HEK293T (cell line): ENCODE measurements at regions not wholly inside any gene's neighbourhood (a gene's known extent, or its start where the extent isn't known, plus 50 kb on each side); places are given as distances from the start of the nearest gene placed in this dataset.

Experiments
- CTCF ChIA-PET: fragments of 350-600 bp; formaldehyde crosslinking; extraction: SDS; loops from one replicate; lab custom pipeline; 2021; ENCODE audit warnings: antibody characterized with exemption, inconsistent platforms; lab: Yijun Ruan, JAX
- POLR2A ChIA-PET: fragments of 350-600 bp; formaldehyde crosslinking; extraction: SDS; loops from one replicate; lab custom pipeline; 2020; ENCODE audit warnings: antibody characterized with exemption, inconsistent platforms; lab: Yijun Ruan, JAX
- DNase-seq: peaks from one replicate; pipeline ENCODE4 v3.0.0; 2012; ENCODE audit warnings: mixed read lengths; ENCODE audit errors: extremely low spot score
- ARNT ChIP-seq: fragments of 450-650 bp; IDR thresholded peaks from 2 replicates; pipeline ENCODE4 v1.6.1; 2017; ENCODE audit warnings: mild to moderate bottlenecking
- BHLHE40 ChIP-seq: fragments of 450-650 bp; IDR thresholded peaks from 2 replicates; pipeline ENCODE4 v1.6.1; 2016; ENCODE audit warnings: mild to moderate bottlenecking, moderate library complexity, borderline replicate concordance
- CTBP1 ChIP-seq: fragments of 450-650 bp; IDR thresholded peaks from 2 replicates; pipeline ENCODE4 v1.6.1; 2016; ENCODE audit warnings: borderline replicate concordance
- ELF4 ChIP-seq: fragments of 450-650 bp; IDR thresholded peaks from 2 replicates; pipeline ENCODE4 v1.6.1; 2017; ENCODE audit warnings: antibody characterized with exemption
- FOXA1 ChIP-seq: fragments of 450-650 bp; IDR thresholded peaks from 2 replicates; pipeline ENCODE4 v1.6.1; 2016; ENCODE audit warnings: mild to moderate bottlenecking
- FOXK2 ChIP-seq: fragments of 450-650 bp; IDR thresholded peaks from 2 replicates; pipeline ENCODE4 v1.6.1; 2016; ENCODE audit warnings: mild to moderate bottlenecking
- FOXM1 ChIP-seq: fragments of 450-650 bp; IDR thresholded peaks from 2 replicates; pipeline ENCODE4 v1.6.1; 2017; ENCODE audit warnings: mild to moderate bottlenecking, borderline replicate concordance
- HDGF ChIP-seq: fragments of 450-650 bp; IDR thresholded peaks from 2 replicates; pipeline ENCODE4 v1.6.1; 2017; ENCODE audit warnings: antibody characterized with exemption, borderline replicate concordance
- L3MBTL2 ChIP-seq: fragments of 450-650 bp; conservative IDR thresholded peaks from 2 replicates; pipeline ENCODE4 v1.6.1; 2016; ENCODE audit warnings: mild to moderate bottlenecking
- LEF1 ChIP-seq: fragments of 450-650 bp; IDR thresholded peaks from 2 replicates; pipeline ENCODE4 v1.6.1; 2017; ENCODE audit warnings: mild to moderate bottlenecking, borderline replicate concordance
- NFRKB ChIP-seq: fragments of 450-650 bp; IDR thresholded peaks from 2 replicates; pipeline ENCODE4 v1.6.1; 2016; ENCODE audit warnings: mild to moderate bottlenecking, moderate library complexity
- SP1 ChIP-seq: fragments of 450-650 bp; IDR thresholded peaks from 2 replicates; pipeline ENCODE4 v1.6.1; 2017
- SUZ12 ChIP-seq: fragments of 450-650 bp; IDR thresholded peaks from 2 replicates; pipeline ENCODE4 v1.6.1; 2016; ENCODE audit warnings: mild to moderate bottlenecking
- TARDBP ChIP-seq: fragments of 450-650 bp; IDR thresholded peaks from 2 replicates; pipeline ENCODE4 v1.6.1; 2016
- ZNF384 ChIP-seq: fragments of 450-650 bp; IDR thresholded peaks from 2 replicates; pipeline ENCODE4 v1.6.1; 2016
- TF ChIP-seq, protein P1 (sequence below): fragments of 450-650 bp; IDR thresholded peaks from 2 replicates; pipeline ENCODE4 v1.6.1; 2016

DNA sequence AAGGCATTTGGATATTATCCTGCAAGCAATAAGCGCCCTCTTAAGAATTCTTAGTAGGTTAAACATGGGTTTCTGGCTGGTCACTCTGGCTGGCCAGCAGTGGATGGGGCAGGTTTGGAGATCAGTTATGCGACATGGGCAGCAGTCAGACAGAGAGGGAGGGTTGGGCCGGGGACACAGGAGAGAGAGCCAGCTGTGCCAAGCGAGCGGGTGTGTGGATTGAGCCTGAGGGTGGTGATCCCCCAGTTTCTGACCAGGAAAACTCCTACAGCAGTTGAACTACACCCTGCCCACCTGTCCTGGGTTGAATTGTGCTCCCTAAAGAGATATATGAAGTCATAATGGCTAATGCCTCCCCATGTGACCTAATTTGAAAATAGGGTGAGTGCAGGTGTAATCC lies 671.2 kb downstream of the TBC1D22A start:
- no peak for TF ChIP-seq L3MBTL2
- TF ChIP-seq ELF4 = no peak
- TF ChIP-seq ARNT = no peak
- no peak for TF ChIP-seq FOXA1
- TF ChIP-seq BHLHE40 = no peak
- TF ChIP-seq TARDBP = no peak
- no peak for TF ChIP-seq SP1
- TF ChIP-seq HDGF = no peak
- TF ChIP-seq, protein P1, sequence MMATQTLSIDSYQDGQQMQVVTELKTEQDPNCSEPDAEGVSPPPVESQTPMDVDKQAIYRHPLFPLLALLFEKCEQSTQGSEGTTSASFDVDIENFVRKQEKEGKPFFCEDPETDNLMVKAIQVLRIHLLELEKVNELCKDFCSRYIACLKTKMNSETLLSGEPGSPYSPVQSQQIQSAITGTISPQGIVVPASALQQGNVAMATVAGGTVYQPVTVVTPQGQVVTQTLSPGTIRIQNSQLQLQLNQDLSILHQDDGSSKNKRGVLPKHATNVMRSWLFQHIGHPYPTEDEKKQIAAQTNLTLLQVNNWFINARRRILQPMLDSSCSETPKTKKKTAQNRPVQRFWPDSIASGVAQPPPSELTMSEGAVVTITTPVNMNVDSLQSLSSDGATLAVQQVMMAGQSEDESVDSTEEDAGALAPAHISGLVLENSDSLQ = no peak
- no peak for TF ChIP-seq NFRKB
- no peak for TF ChIP-seq CTBP1
- TF ChIP-seq LEF1 = no peak
- ChIA-PET CTCF (no interaction called here), POLR2A (no interaction called here)
- no peak for DNase-seq

DNA sequence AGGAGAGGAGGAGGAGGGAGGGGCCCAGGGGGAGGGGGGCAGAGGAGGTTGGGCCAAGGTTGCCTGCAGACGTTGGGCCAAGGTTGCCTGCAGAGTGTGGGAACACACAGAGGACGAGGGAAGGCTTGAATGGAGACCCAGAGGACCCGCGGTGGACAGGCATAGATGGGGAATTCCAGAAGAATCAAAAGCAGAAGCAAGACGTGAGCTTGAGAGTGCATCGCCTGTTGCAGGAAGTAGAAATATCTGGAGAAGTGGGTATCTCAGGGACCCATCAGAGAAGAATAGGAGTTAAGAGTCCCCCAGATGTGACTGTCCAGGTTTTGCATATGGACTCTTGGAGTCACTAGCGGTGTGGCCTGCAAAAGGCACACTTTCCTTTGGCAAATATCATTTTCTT lies 670.2 kb downstream of the TBC1D22A start:
- TF ChIP-seq SP1 (no peak), ELF4 (no peak), ARNT (no peak), FOXM1 (no peak), NFRKB (no peak), ZNF384 (no peak), L3MBTL2 (no peak), FOXA1 (no peak), HDGF (no peak), CTBP1 (no peak)
- TF ChIP-seq, protein P1 = no peak
- POLR2A ChIA-PET = no interaction called here
- no peak for DNase-seq
- CTCF ChIA-PET = no interaction called here

DNA sequence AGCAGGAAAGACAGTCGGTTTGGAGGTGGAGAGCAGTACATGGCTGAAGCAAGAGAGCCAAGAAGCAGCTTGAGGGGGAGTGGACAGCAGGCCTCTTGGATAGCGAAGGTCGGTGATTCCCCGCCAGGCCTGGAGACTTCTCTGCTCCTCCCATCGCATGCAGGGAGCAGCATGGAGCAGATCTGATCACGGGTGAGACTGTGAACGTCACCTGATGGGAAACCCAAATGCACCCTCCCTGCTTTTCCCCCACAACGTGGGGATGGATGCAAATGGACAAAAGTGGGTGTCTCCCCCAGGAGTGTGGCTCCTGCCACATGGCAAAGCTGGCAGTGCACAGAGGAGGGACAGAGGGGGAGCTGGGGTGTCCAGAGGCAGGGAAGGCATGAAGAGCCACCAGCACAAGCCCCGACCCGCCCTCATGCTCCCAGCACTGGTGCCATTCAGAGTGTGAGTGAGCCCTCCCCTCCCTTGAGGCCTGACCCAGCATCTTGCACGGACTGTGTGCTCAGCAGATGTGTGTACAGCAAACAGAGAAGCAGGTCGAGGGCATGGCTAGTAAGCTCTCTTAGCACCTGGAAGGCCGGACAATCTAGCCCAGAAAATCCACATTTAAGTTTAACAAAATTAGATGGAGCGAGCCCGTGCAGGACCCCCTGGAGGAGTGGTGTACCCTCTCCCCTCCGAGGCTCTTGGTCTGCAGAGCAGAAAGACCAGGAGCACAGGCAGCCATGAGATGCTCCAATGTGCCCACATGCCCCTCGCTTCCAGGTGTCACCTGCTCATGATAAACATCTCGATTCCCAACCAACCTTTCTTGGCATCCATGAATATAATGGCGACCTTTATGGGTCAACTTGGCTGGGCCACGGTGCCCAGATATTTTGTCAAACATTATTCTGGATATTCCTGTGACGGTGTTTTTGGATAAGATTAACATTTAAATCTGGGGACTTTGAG lies 661.7 kb downstream of the TBC1D22A start:
- ChIA-PET CTCF (no interaction called here), POLR2A (no interaction called here)
- no peak for DNase-seq
- TF ChIP-seq LEF1 = no peak
- no peak for TF ChIP-seq L3MBTL2
- no peak for TF ChIP-seq HDGF
- no peak for TF ChIP-seq FOXK2
- TF ChIP-seq ELF4 = no peak
- TF ChIP-seq FOXM1 = no peak
- TF ChIP-seq, protein P1 = no peak
- TF ChIP-seq ZNF384 = no peak
- TF ChIP-seq NFRKB = no peak
- TF ChIP-seq BHLHE40 = no peak
- TF ChIP-seq CTBP1 = no peak
- no peak for TF ChIP-seq FOXA1
- TF ChIP-seq SP1 = no peak
- TF ChIP-seq TARDBP = no peak
- TF ChIP-seq SUZ12 = no peak
- no peak for TF ChIP-seq ARNT

DNA sequence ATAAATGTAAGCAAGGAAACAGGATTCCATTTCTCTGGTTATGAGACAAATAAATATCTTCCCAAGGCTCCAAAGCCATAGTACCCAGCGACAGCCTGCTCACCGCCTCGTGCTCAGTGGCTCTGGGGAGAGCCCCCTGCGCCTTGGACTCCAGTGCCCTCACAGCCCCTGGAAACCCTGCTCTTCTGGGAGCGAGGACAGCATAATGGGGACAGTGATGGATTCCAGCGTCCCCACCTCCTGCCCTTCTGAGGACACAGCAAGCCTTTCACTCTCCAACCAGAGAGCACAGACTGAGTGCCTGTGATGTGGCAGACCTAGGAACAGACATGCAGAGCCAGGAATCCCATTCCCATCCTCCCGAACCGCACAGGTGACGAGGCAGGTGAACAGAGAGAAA lies 660.8 kb downstream of the TBC1D22A start:
- POLR2A ChIA-PET = no interaction called here
- TF ChIP-seq SP1 (no peak), L3MBTL2 (no peak), ZNF384 (no peak), ARNT (no peak), FOXM1 (no peak), BHLHE40 (no peak), LEF1 (no peak), ELF4 (no peak), FOXA1 (no peak), CTBP1 (no peak), SUZ12 (no peak), HDGF (no peak), FOXK2 (no peak), TARDBP (no peak), NFRKB (no peak)
- TF ChIP-seq, protein P1 = no peak
- DNase-seq = no peak
- CTCF ChIA-PET = no interaction called here

DNA sequence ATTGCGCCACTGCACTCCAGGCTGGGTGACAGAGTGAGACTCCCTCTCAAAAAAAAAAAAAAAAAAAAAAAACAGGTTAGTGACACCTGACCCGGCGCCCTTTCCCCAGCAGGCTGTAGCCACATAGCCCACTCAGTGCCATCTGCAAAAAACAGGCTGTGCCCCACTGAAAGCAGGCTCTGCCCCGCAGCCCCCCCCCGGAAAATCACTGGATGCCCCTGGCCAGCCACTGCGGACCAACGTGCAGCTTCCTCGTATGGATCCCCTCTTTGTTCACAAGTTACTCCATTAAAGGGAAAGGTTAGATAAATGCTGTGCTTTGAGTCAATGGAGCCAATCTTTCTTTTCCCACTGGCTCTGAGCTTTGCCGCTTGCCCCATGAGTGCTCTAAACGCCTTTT lies 660.3 kb downstream of the TBC1D22A start:
- no peak for DNase-seq
- TF ChIP-seq BHLHE40 (no peak), TARDBP (no peak), ARNT (no peak), FOXK2 (no peak), SUZ12 (no peak), FOXA1 (no peak), NFRKB (no peak), LEF1 (no peak), ZNF384 (no peak), SP1 (no peak)
- TF ChIP-seq, protein P1 = no peak
- ChIA-PET POLR2A (no interaction called here), CTCF (no interaction called here)
